Type B pancreatic cell (in vitro differentiated cells): ENCODE measurements at regions not wholly inside any gene's neighbourhood (a gene's known extent, or its start where the extent isn't known, plus 50 kb on each side); places are given as distances from the start of the nearest gene placed in this dataset.
A peak's percentile ranks its signal among the peaks of the same experiment; 100 is the strongest.

Experiments used
- DNase-seq: peaks from one replicate; pipeline ENCODE4 v3.0.0; 2021; ENCODE audit warnings: mixed read lengths; ENCODE audit not compliant: unreplicated experiment; ENCODE audit errors: extremely low spot score
- H3K27ac Mint-ChIP-seq: 2 replicates; pipeline ENCODE4 v1.8.0; 2021; ENCODE audit warnings: mild to moderate bottlenecking, mixed read lengths
- H3K27me3 Mint-ChIP-seq: 2 replicates; pipeline ENCODE4 v1.8.0; 2021; ENCODE audit warnings: mixed read lengths
- H3K36me3 Mint-ChIP-seq: 2 replicates; pipeline ENCODE4 v1.8.0; 2021; ENCODE audit warnings: mixed read lengths
- H3K4me1 Mint-ChIP-seq: one replicate; pipeline ENCODE4 v1.8.0; 2021; ENCODE audit warnings: mixed read lengths; ENCODE audit not compliant: unreplicated experiment
- H3K4me3 Mint-ChIP-seq: 2 replicates; pipeline ENCODE4 v1.8.0; 2021; ENCODE audit warnings: mild to moderate bottlenecking, mixed read lengths
- H3K9me3 Mint-ChIP-seq: 2 replicates; pipeline ENCODE4 v1.8.0; 2021; ENCODE audit warnings: mixed read lengths
- TF ChIP-seq, protein P1 (sequence below): fragments of 200-600 bp; sonication (generic); conservative IDR thresholded peaks from 2 replicates; pipeline ENCODE4 v1.5.0; 2021; ENCODE audit warnings: antibody characterized with exemption, mild to moderate bottlenecking

DNA sequence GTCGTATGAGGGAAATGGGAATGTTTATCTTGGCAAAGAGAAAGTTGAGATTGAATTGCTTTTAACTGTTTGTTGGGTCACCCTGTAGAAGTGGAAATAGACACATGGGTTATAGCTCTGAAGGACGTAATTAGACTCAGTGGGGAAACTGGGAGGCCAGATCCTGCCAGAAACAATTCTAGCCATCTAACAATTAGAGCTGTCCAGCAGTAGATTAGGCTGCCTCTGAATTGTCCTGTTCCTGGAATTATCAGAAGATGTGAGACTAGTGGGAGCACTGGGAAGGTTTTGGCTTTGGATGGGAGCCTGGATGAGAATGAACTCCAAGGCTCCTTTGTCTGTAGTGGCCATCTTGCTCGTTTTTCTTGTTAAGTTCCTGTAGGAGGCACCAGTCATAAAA is 61.9 kb upstream of the IGFBP7 start:
- Mint-ChIP-seq H3K4me1 (peaks cover 7% of the 10 kb centered on the region), H3K9me3 (peaks cover 1% of the 10 kb centered on the region), H3K27ac (no peak overlapping the region), H3K27me3 (peaks cover under 1% of the 10 kb centered on the region), H3K4me3 (no peak overlapping the region), H3K36me3 (no peaks in the 10 kb centered on the region)
- TF ChIP-seq, protein P1, sequence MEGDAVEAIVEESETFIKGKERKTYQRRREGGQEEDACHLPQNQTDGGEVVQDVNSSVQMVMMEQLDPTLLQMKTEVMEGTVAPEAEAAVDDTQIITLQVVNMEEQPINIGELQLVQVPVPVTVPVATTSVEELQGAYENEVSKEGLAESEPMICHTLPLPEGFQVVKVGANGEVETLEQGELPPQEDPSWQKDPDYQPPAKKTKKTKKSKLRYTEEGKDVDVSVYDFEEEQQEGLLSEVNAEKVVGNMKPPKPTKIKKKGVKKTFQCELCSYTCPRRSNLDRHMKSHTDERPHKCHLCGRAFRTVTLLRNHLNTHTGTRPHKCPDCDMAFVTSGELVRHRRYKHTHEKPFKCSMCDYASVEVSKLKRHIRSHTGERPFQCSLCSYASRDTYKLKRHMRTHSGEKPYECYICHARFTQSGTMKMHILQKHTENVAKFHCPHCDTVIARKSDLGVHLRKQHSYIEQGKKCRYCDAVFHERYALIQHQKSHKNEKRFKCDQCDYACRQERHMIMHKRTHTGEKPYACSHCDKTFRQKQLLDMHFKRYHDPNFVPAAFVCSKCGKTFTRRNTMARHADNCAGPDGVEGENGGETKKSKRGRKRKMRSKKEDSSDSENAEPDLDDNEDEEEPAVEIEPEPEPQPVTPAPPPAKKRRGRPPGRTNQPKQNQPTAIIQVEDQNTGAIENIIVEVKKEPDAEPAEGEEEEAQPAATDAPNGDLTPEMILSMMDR, result no peak
- DNase-seq, result no peak

DNA sequence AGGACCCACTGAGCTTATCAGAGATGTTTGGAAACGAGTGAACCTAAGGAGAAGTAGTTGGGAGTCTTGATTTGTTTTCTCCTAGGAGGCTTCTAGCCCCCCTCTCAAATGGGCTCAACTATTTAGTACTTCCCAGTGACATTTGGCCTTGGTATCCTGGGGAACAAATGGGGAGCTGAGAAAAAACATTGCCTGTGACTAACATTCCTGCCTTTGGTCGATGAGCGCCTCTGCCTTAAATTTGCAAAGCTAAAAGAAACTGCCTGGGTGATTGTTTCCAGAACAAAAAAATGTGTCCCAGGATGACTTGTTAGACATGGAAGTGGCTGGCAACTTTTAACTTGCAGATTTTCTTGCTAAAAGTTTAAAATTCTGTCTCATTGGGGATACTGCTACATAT is 58.8 kb upstream of the IGFBP7 start:
- peaks cover 6% of the 10 kb centered on the region for H3K27me3 Mint-ChIP-seq
- no peaks in the 10 kb centered on the region for H3K36me3 Mint-ChIP-seq
- DNase-seq, result no peak
- no peak overlapping the region for H3K27ac Mint-ChIP-seq
- peaks cover 12% of the 10 kb centered on the region for H3K4me1 Mint-ChIP-seq
- TF ChIP-seq, protein P1, result no peak
- no peak overlapping the region for H3K4me3 Mint-ChIP-seq
- H3K9me3 Mint-ChIP-seq, result peaks cover 4% of the 10 kb centered on the region

DNA sequence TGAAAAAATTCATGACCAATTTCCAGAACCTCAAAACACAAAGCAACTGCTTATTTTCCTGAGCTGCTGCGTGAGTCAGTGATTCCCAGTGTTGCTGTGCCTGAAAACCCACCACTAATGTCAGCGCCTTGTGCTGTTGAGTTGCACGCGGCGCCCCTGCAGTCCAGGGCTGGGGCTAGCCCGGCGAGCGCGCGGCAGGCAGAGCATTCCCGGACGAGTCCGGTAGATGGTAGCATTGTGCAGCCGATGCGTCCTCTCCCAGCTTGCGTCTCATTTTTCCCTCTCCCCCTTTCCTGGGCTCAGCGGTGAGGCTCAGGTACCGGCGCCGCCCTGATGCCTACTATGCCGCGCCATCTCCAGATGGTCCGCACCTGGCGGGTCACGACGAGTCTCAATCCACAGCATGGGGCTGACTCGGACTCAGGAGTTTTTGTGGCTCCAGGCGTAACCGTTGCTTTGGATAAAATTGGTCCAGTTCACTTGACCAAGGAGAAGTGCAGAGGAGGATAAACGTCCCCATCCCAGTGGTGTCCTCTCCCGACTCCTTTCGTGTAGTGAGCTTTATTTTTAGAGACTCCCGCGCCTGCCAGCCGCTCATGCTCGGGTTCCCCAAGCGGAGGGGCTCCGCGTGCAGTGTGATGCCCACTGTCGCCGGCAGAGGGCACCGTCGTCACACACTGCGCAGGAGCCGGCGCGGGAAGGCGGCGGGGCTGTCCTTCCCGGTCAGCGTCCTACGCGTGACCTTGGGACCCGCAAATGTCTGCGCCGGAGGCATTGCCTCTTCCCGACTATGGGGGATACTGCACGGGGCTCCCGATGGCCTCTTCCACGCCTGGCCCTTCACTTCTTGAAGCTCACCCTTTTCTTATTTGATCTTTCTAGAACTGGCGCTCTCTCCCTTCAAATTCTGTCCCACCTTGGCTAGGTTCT is 53.6 kb upstream of the IGFBP7 start:
- DNase-seq, result peak; percentile 91
- Mint-ChIP-seq H3K4me1 (peaks cover 17% of the 10 kb centered on the region), H3K4me3 (peak overlapping the region; percentile 88), H3K36me3 (no peaks in the 10 kb centered on the region), H3K27me3 (peaks cover 6% of the 10 kb centered on the region), H3K9me3 (peaks cover 10% of the 10 kb centered on the region), H3K27ac (peak overlapping the region; percentile 77)
- TF ChIP-seq, protein P1, result peak; percentile 86

DNA sequence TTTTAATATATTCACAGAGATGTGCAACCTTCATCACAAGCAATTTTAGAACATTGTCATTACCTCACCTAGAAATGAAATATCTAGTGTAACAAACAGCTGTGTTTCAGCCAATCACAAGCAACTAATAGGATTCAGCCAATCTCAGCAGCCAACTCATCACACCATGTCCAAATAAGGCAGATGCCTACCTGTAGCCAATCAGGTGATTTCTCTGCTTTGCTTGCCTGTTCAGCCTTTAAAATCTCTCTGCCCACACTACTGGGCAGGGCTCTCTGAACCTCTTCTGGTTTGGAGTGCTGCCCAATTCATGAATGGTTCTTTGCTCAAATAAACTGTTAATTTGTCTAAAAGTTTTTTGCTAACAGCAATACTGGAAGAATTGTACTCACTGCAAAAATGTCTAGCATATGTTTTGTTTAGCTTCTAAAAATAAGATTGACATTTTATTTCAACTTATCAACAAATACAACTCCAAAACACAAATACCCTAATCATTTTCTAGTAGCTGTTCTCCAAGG is 52.4 kb upstream of the IGFBP7 start:
- Mint-ChIP-seq H3K27ac (no peak overlapping the region), H3K36me3 (no peaks in the 10 kb centered on the region), H3K4me1 (peaks cover 20% of the 10 kb centered on the region), H3K4me3 (peak overlapping the region; percentile 88), H3K27me3 (peaks cover 6% of the 10 kb centered on the region), H3K9me3 (peaks cover 10% of the 10 kb centered on the region)
- TF ChIP-seq, protein P1, result no peak
- DNase-seq, result no peak
